T-helper 1 cell treated with Interleukin-12 subunit alpha and Interleukin-12 subunit beta and Interleukin-4 antibody, amounts not matched to agents 30 μg/mL and 1 μg/mL, for 36 hours (primary cell): ENCODE measurements at regions not wholly inside any gene's neighbourhood (a gene's known extent, or its start where the extent isn't known, plus 50 kb on each side); places are given as distances from the start of the nearest gene placed in this dataset.

Source experiments
- H3K27ac Mint-ChIP-seq: one replicate; pipeline ENCODE4 v1.8.0; 2021; ENCODE audit warnings: mild to moderate bottlenecking, mixed read lengths
- H3K27me3 Mint-ChIP-seq: one replicate; pipeline ENCODE4 v1.8.0; 2021; ENCODE audit warnings: low read depth, mixed read lengths
- H3K36me3 Mint-ChIP-seq: one replicate; pipeline ENCODE4 v1.8.0; 2021; ENCODE audit warnings: low read depth, mixed read lengths
- H3K4me1 Mint-ChIP-seq: one replicate; pipeline ENCODE4 v1.8.0; 2021; ENCODE audit warnings: low read depth, mixed read lengths
- H3K4me3 Mint-ChIP-seq: one replicate; pipeline ENCODE4 v1.8.0; 2021; ENCODE audit warnings: mild to moderate bottlenecking, moderate library complexity, mixed read lengths
- H3K9me3 Mint-ChIP-seq: one replicate; pipeline ENCODE4 v1.8.0; 2021; ENCODE audit warnings: mixed read lengths

GRCh38 chr5:135242021-135242865, 156.8 kb downstream of the MACROH2A1 start:
- Mint-ChIP-seq H3K4me3 (no peak overlapping the region), H3K36me3 (no peaks in the 10 kb centered on the region), H3K27ac (no peak overlapping the region), H3K9me3 (no peaks in the 10 kb centered on the region), H3K27me3 (peaks cover 4% of the 10 kb centered on the region), H3K4me1 (no peaks in the 10 kb centered on the region)

- no peaks in the 10 kb centered on the region for H3K9me3 Mint-ChIP-seq
- H3K36me3 Mint-ChIP-seq, result no peaks in the 10 kb centered on the region
- H3K4me1 Mint-ChIP-seq, result no peaks in the 10 kb centered on the region
- H3K27ac Mint-ChIP-seq, result no peak overlapping the region
- H3K27me3 Mint-ChIP-seq, result peaks cover 4% of the 10 kb centered on the region
- no peak overlapping the region for H3K4me3 Mint-ChIP-seq
These were observed 157.5 kb downstream of the MACROH2A1 start for GRCh38 chr5:135241536-135241935.

GRCh38 chr5:135240781-135241360, 158.2 kb downstream of the MACROH2A1 start:
- peaks cover 2% of the 10 kb centered on the region for H3K27me3 Mint-ChIP-seq
- H3K27ac Mint-ChIP-seq, result no peak overlapping the region
- H3K36me3 Mint-ChIP-seq, result no peaks in the 10 kb centered on the region
- H3K4me1 Mint-ChIP-seq, result no peaks in the 10 kb centered on the region
- H3K9me3 Mint-ChIP-seq, result no peaks in the 10 kb centered on the region
- no peak overlapping the region for H3K4me3 Mint-ChIP-seq

GRCh38 chr5:135240283-135240633, 158.8 kb downstream of the MACROH2A1 start:
- Mint-ChIP-seq H3K4me1 (no peaks in the 10 kb centered on the region), H3K36me3 (no peaks in the 10 kb centered on the region), H3K27me3 (no peaks in the 10 kb centered on the region), H3K4me3 (no peak overlapping the region), H3K27ac (no peak overlapping the region), H3K9me3 (no peaks in the 10 kb centered on the region)

- Mint-ChIP-seq H3K9me3 (no peaks in the 10 kb centered on the region), H3K27me3 (no peaks in the 10 kb centered on the region), H3K4me1 (no peaks in the 10 kb centered on the region), H3K4me3 (no peak overlapping the region), H3K36me3 (no peaks in the 10 kb centered on the region), H3K27ac (no peak overlapping the region)
These were observed 159.4 kb downstream of the MACROH2A1 start for GRCh38 chr5:135239453-135240282.

- Mint-ChIP-seq H3K36me3 (no peaks in the 10 kb centered on the region), H3K27ac (no peak overlapping the region), H3K9me3 (no peaks in the 10 kb centered on the region), H3K4me1 (no peaks in the 10 kb centered on the region), H3K27me3 (no peaks in the 10 kb centered on the region), H3K4me3 (no peak overlapping the region)
These were observed 160.2 kb downstream of the MACROH2A1 start for GRCh38 chr5:135238622-135239452.

- Mint-ChIP-seq H3K36me3 (no peaks in the 10 kb centered on the region), H3K27me3 (no peaks in the 10 kb centered on the region), H3K4me1 (no peaks in the 10 kb centered on the region), H3K27ac (no peak overlapping the region), H3K9me3 (no peaks in the 10 kb centered on the region), H3K4me3 (no peak overlapping the region)
These were observed 161.3 kb downstream of the MACROH2A1 start for GRCh38 chr5:135237748-135238103.

GRCh38 chr5:135236908-135237747, 161.9 kb downstream of the MACROH2A1 start:
- Mint-ChIP-seq H3K27me3 (no peaks in the 10 kb centered on the region), H3K9me3 (no peaks in the 10 kb centered on the region), H3K27ac (no peak overlapping the region), H3K4me3 (no peak overlapping the region), H3K36me3 (no peaks in the 10 kb centered on the region), H3K4me1 (no peaks in the 10 kb centered on the region)

GRCh38 chr5:135236228-135236907, 162.7 kb downstream of the MACROH2A1 start:
- Mint-ChIP-seq H3K9me3 (no peaks in the 10 kb centered on the region), H3K27me3 (no peaks in the 10 kb centered on the region), H3K4me1 (no peaks in the 10 kb centered on the region), H3K36me3 (no peaks in the 10 kb centered on the region), H3K27ac (no peak overlapping the region), H3K4me3 (no peak overlapping the region)

GRCh38 chr5:135235551-135236227, 163.3 kb downstream of the MACROH2A1 start:
- peaks cover 2% of the 10 kb centered on the region for H3K4me1 Mint-ChIP-seq
- H3K27ac Mint-ChIP-seq, result no peak overlapping the region
- no peaks in the 10 kb centered on the region for H3K9me3 Mint-ChIP-seq
- H3K36me3 Mint-ChIP-seq, result no peaks in the 10 kb centered on the region
- no peaks in the 10 kb centered on the region for H3K27me3 Mint-ChIP-seq
- no peak overlapping the region for H3K4me3 Mint-ChIP-seq

GRCh38 chr5:135234666-135235401, 164.2 kb downstream of the MACROH2A1 start:
- H3K36me3 Mint-ChIP-seq, result no peaks in the 10 kb centered on the region
- no peak overlapping the region for H3K4me3 Mint-ChIP-seq
- H3K9me3 Mint-ChIP-seq, result no peaks in the 10 kb centered on the region
- H3K4me1 Mint-ChIP-seq, result peaks cover 2% of the 10 kb centered on the region
- no peaks in the 10 kb centered on the region for H3K27me3 Mint-ChIP-seq
- no peak overlapping the region for H3K27ac Mint-ChIP-seq

GRCh38 chr5:135234242-135234641, 164.8 kb downstream of the MACROH2A1 start:
- no peak overlapping the region for H3K27ac Mint-ChIP-seq
- H3K27me3 Mint-ChIP-seq, result no peaks in the 10 kb centered on the region

More at GRCh38 chr5:135234242-135234641, 164.8 kb downstream of the MACROH2A1 start:
- H3K4me3 Mint-ChIP-seq, result no peak overlapping the region
- H3K9me3 Mint-ChIP-seq, result no peaks in the 10 kb centered on the region
- H3K36me3 Mint-ChIP-seq, result no peaks in the 10 kb centered on the region
- peaks cover 2% of the 10 kb centered on the region for H3K4me1 Mint-ChIP-seq
